HepG2 (cell line): ENCODE measurements at regions not wholly inside any gene's neighbourhood (a gene's known extent, or its start where the extent isn't known, plus 50 kb on each side); places are given as distances from the start of the nearest gene placed in this dataset.
"Not testable (repeated sequence)": the region's sequence is repeated elsewhere in the genome, so short reads cannot be mapped to it uniquely, and the experiment has no call there.

ENCODE experiments used
- SIX4 ChIP-seq: sonication (generic); formaldehyde crosslinking; IDR thresholded peaks from 2 replicates; pipeline ENCODE4 v1.4.0; 2020; ENCODE audit warnings: missing genetic modification reagents
- TAF1 ChIP-seq: sonication (generic); formaldehyde crosslinking; IDR thresholded peaks from 2 replicates; pipeline ENCODE4 v1.4.0; 2020; ENCODE audit warnings: missing genetic modification reagents

- not testable (repeated sequence) for TF ChIP-seq TAF1 (CRISPR knock-in tag); SIX4
Observed at GRCh38 chr7:130812819-130813218, 78.8 kb upstream of the KLF14 start.
